ENCODE measurements at regions not wholly inside any gene's neighbourhood (a gene's known extent, or its start where the extent isn't known, plus 50 kb on each side); places are given as distances from the start of the nearest gene placed in this dataset.

GRCh38 chr1:17986156-17986555 is 121.4 kb upstream of the IGSF21 start:
- TF ChIP-seq CTCF (IDR thresholded peaks at IDR 0.05) (no peak), EZH2 (IDR thresholded peaks at IDR 0.05; ENCODE audit: borderline replicate concordance, insufficient read depth, low read depth, low read length, poor library complexity, severe bottlenecking) (no peak)
